Stimulated activated CD4-positive, alpha-beta T cell treated with anti-CD3 and anti-CD28 coated beads, Interleukin-12 subunit alpha, Interleukin-12 subunit beta, amount 100 ng/mL, for 24 hours (primary cell): ENCODE measurements at regions not wholly inside any gene's neighbourhood (a gene's known extent, or its start where the extent isn't known, plus 50 kb on each side); places are given as distances from the start of the nearest gene placed in this dataset.

Experiments used
- DNase-seq, 2 experiments: peaks; one replicate each; pipeline ENCODE4 v3.0.0-alpha.2; 2020; ENCODE audit warnings: low read depth in 2 of 2

DNA sequence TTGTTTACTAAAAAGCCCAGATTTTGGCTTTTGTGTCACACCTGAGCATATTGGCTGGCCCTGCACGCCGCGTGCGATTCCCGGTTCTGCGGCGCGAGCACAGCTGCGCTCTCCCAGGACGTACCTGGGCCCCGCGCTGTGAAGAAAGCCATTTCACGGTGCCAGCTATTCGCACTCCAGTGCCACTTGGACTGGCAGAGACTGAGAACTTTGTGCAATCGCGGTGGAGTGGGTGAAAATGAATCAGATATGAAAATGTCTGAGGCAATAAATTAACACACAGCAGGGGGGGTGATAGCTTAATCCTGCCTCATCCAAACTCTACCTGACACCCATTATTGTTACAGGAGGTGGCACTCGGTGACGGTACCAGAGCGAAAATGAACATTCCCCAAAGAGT, 330.1 kb upstream of the MGMT start:
- no peak for DNase-seq

DNA sequence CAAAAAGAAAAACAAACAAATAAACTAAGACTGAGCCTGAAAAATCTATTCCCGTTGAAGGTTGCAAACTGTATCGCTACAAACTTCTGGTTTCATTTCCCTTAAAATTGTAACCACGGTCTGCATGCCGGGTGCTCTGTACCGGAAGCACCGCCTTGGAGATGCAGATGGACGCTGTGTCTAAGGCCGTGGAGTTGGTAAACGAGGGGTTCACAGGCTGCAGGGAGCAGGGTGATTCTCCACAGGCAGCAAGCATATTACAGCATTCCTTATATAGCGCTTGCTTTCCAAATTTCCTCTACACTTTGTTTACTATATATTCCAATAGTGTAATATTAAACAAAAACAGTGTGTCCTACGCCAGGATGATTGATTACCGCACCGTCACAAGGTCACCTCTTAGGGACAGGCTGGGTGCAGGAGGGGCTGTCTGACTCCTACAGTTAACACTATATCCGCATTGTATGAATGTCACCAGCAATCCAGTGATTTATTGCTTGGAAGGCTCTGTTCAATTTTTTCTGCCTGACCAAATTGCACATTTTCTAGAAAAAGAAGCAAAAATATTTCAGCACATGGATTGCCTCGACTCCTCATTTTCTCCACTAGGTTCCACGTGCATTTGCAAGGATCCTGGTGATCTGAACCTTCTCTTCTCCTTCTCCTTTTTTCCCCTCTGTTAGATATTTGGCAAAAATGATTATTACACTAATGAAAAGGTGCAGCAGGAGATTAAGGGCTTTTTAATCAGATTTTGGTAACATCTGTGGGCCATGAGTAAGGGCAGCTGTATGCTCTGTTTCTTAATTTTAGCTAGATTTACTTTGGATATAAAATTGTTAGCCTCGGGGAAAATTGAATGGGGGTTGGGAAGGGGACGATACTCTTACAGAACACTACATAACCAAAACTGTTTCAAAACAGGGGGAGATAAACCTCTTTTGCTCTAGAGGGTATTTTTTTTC, 325.8 kb upstream of the MGMT start:
- no peak for DNase-seq

DNA sequence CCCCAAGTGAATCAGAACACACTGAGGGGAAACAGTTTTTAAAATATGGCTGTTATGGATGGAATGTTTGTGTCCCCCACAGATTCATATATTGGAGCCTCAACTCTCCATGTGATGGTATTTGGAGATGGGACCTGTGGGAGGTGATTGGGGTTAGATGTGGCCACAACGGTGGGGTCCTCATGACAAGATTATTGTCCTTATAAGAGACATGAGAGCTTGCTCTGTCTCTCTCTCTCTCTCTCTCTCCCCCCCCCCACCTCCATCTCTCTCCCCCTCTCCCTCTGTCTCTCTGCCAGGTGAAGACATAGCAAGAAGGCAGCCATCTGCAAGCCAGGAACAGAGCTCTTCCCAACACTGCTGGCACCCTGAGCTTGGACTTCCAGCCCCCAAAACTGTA, 315.8 kb upstream of the MGMT start:
- no peak for DNase-seq

DNA sequence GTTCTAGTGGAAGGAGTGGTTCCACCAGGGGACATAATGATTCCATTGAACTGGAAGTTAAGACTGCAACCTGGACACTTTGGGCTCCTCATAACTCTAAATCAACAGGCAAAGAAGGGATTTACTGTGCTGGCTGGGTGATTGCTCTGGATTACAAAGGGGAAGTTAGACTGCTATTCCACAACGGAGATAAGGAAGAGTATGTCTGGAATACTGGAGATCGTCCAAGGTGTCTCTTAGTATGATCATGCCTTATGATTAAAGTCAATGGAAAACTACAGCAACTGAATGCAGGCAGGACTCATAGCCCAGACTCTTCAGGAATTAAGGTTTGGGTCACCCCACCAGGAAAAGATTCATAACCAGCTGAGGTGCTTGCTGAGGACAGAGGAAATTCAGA, 310.6 kb upstream of the MGMT start:
- no peak for DNase-seq

DNA sequence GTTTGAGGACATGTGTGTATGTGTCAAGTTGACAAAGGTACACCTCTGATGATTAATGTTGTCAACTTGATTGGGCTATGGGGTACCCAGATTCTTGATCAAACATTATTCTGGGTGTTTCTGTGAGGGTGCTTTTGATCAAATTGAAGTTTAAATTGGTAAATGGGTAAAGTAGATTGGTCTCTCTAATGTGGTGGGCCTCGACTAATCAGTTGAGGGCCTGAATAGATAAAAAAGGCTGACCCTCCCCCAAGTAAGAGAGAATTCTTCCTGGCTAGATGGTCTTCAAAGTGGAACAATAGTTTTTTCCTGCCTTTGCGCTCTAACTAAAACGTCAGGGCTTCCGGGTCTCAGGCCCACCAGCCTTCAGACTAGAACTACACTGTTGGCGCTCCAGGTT, 309.9 kb upstream of the MGMT start:
- no peak for DNase-seq

DNA sequence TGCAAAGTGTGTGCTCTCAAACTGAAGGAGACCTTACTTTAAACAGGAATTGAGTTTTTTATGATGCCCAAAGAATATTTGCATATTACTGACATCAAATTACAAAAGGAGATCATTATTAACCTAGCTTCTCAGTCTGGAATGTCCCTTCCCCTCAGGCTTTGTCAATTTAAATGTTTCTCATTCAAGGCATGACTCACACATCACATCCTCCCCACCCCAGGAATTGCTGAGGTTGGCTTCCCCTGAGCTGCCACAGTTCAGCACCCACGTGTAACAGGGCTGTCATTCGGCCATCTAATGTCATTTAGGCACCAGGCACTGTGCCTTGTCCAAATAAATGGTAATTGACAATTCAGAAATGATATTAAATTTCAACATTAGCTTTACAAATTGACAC, 305.9 kb upstream of the MGMT start:
- DNase-seq: no peak

DNA sequence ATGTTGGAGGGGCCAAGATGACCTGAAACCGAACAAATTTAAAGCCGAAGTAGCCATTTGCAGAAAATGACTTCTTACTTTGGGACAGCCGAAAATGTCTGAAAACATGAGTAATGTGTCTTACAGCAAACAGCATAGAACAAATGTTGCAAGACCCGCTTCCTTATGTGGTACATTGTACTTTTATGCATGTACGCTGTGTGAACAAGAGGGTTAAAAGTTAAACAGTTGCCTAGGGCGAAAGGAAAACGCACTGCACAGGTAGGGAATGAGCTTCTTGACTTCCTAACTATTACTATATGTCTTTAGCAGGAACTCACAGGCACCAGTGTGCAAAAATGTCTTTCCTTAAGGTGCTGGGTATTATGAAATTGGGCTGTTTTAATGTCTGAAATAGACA, 303.5 kb upstream of the MGMT start:
- DNase-seq: no peak

DNA sequence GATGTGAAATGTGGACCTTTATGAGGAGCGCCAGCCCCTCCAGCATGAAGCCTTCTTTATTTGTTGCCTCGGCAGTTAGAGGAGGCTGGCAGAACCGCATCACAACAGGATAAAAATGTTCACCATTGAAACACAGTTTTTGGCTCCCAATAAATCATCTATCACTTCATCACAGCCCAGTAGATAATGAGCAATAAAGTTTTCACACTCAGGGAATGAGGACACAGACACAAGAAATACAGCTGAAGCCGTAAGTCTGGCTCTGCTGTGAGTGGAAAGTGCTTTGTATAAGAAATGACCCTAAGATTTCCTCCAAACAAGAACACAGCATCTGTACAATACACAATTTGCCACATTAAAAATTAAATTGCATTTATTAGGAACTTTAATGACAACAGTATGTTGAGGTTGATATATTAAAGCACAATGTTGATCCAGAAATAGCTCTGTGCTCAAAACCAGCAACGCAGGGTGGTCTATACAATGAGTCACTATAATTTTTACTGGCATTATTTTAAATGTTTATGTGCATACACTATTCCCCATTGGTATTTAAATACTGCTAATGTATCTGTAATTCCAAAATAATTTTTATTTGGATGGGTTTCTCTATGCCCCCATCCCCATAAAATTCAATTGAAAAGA, 301.8 kb upstream of the MGMT start:
- DNase-seq: no peak

DNA sequence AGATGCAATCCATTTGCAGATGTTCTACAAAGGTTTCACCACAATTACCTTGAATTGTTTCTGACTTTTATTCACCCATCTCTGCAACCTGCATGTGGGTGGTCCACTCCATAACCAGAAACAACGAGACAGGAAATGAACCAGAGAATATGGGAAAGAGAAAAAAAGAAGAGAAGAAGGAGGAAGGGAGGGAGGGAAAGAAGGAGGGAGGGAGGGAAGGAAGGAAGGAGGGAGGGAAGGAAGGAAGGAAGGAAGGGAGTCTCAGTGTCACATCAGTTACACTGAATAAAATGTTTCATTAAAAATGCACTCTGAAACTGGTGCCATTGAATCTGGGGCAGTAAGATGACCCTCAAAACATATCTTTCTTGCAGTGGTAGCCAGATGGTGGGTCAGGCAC, 301.3 kb upstream of the MGMT start:
- no peak for DNase-seq

DNA sequence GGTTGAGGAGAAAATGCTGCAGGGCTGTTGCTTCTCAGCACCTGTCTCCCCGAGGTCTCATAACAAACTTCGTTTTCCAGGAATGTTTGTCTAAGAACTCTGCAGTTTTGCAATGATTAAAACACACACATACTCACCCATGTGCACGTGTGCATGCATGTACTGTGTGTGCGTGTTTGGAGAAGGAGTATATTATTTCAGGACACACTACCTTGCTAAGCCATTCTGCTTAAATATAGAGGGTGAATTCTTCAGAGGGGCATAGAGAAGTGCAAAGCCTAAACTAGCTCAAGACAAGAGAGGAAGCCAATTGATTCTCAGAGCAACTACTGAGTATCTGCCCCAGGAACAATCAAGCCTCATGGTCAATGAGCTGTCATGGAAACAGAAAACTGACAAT, 298.4 kb upstream of the MGMT start:
- DNase-seq: no peak

DNA sequence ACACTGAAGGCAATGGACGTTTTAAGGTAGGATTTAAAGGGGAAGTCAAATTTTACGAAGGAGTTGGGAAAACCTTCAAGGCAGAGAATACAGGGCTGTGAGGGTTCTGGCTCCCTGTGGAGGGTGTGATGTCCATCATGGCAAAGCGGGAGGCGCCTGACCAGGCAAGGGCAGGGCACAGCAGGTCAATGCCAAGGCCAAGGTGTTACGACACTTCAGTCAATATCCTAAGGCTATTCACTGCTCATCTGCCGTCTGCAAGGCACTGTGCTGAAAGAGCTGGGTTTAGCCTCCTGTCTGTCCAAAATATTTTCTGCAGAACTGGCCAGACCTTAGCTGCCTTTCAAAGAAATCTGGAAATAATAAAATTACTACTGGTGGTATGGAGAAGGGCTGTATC, 297.9 kb upstream of the MGMT start:
- DNase-seq: no peak

DNA sequence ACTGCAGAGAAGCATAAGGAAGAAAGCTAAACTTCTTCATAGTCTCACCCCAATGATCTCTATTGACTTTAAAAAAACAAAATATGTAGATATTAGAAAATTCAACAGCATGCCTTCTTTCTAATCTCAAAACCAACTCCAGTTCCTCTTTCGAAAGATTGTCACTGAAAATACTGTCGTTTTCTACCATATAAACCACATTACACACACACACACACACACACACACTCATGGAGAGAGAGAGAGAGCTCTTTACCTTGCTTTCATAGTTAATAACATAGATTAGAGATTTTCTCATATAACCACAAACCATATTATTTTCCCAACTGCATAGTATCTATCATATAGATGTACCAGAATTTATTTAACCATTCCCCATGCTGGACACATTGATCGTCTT, 296.2 kb upstream of the MGMT start:
- no peak for DNase-seq

DNA sequence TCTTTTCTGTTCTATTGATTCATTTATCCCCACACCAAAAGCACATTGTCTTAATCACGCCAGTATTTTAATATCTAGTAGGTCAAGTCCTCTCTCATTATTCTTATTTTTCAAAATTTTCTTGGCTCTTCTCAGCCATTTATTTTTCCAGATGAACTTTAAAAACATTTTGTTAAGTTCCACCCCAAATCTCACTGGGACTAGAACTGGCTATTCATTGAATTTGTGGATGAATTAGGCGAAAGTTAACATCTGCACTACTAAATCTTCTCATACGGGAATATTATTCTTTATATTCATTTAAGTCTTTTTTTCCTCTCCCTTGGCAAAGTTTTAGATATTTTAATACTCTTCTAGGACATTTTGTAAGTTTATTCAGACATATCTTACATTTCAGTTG, 295.2 kb upstream of the MGMT start:
- DNase-seq: no peak

DNA sequence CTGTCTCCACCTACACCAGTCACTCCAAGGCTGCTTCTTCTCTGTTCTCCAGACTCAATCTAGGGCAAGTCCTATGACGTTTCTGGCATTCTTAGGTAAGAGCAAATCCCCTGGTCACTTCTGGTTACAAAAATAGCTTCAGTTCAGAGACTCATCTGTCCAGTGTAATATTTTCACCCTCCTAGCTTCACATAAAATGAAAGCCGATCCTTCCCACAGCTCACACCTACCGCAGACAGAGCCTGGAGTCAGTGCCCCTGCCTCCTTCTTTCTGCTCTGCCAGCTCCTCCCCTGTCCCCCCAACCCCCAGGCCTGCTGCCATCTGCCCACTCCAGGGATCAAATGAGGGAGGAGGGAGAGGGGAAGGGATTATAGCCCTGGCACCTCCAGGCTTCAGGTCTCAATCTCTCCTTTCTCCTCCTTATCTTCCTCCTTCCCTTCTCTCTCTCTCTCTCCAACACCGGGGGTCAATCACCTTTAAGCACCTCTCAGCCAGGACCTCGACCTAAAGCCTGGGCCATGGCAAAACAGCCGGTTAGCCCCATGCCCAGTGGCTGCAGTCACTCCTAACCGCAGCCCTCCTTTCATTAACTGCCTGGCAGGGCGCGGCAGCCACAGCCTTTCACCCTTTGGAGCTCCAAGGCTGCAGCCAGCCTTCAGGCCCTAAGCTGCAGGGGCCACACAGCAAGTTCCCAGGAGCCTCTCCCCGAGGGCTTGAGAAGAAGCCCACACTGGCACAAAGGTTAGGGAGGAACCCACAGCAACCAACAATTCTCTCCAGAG, 292.6 kb upstream of the MGMT start:
- DNase-seq: no peak

DNA sequence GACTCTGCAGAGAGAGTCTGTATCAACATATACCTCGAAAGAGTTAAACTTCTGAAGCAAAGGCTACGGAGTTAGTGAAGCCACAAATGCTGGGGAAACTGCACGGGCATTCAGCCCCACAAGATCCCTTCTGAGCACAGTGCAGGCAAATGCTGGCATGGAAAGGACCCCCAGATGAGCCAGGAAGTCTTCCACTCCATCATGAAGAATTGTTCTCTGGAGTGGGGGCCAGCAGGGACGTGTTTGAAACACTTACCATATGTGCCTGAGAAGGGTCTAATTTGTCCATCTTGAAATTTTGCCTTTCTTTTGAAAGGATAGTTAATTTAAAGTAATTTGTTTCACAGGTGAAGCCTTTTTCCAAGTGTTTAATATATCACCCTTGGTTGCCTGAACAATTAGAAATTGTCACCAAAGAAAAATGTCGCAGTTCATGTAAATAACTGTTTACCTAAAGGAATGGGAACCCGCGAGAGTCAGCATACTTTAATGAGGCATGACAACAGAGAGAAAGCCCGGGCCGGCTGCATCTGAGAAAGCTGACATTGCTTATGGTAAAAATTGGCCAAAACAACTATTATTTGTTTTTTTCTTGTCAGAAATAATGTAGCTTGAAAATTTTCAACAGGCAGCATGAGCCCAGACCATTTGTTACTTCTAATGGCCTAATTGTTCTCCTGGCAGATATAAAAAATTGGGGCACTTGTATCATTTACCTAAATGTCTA, 287.6 kb upstream of the MGMT start:
- DNase-seq: no peak

DNA sequence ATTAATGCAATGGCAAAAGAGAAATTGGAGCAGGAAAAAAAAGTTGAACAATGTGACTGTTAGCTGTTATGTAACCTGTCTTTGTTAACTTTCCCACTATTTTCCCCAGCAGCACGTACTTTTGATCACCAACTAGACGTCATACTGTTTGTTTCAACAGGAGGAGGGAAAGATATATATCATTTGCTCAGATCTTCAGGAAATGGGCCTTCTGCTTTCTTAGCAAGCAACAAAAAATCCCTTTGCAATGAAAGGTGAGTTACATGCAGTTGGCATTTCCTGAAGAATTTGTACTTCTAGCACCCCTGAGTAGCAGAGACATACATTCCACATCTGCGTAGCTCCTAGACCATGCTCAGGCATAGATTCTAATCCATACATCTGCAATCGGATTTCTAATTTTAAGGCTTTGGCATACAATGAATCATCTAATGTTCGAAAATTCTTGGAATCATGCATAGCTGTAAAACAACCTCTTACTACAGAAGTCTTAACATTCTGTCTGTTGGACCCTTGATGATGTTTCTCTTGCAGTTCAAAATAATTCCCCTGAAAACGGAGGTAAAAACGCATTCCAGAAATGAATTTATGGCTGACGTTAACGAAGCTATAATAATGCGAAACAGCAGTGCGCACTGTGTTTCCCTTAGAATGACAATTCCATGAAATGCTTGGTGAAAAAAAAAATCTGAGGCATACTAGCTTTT, 286.9 kb upstream of the MGMT start:
- no peak for DNase-seq

DNA sequence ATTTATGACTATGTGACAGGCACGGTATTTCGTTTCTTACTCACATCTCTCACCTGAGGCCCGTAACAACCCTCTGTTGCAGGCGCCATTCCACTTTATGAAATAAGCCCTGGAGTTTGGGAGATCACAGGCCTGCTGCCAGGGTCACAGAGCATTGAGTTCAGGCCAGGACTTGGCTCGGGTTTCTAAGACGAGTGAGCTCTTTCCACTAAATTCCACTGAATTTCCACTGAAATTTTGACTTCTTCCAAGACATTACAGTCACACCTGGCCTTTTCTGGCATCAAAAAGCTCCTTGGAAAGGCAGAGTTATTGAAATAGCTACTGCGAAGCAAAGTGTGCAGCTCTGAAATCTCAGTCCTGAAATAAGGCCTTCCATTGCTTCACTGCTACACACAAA, 282.8 kb upstream of the MGMT start:
- no peak for DNase-seq

DNA sequence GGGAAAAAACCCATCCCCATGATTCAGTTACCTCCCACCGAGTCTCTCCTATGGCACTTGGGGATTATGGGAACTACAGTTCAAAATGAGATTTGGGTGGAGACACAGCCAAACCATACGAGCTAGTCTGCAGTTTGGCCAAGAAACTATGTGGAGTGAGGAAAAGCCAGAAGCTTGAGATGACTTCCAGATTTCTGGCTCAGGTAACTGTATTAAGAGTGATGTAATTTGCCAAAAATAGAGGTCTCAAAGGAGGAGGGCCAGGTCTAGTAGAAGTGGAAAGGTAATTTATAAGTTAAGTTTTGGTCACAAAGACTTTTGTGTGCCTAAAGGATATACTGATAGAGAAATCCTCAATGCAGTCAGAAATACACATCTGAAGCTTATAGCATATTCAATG, 279.7 kb upstream of the MGMT start:
- DNase-seq: no peak

DNA sequence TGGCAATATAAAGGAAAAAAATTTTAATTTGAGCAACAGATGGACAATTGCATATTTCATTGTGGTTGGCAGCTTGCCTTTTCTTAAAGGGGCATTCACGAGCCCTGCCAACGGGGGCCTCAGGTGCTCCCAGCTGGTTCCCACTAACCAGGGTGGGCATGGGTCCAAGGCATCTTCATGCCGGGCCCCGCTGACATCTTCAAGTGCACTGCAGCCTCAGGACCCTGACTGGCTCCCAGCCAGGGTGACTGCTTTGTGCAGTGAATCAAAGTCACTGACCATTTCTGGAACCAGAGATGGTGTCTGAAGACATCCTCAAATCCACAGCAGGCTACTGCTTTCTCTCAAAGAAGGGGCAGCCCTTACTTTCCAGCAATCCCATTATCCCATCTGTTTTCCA, 275.2 kb upstream of the MGMT start:
- no peak for DNase-seq

DNA sequence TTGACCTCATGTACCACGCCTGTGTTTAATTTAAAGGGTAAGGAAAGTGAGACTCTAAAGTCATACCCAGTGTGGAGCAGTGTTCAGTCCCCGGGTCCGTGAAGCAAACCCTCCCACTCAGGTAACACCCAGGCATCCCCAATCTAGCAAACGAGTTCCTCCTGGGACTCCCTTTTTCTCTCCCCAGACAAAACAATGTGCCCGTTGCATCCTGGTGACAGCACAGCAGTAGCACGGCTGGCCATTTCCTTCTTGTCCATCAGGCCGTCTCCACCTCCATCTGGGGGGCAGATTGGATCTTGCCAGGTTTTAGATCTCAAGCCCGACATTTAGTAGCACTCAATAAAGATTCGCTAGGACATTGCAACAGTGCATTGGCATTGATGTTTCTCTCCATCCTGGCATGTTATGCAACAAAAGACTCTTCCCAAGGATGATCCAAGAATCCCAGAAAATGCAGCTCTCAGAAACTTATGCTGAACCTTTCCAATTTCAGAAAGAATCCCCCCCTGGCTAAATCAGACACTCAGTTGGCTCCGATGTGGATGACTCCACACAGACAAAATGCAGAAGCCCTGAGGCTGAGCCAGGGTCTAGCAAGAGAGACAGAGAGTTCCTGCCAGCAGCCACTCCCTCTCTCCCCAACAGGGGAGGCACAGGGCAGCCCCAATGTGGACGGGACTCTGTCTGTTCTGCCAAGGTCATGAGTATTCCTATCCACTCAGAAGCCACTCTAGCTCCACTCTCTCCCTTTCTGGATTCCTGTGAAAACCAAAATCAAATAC, 274.5 kb upstream of the MGMT start:
- DNase-seq: no peak

DNA sequence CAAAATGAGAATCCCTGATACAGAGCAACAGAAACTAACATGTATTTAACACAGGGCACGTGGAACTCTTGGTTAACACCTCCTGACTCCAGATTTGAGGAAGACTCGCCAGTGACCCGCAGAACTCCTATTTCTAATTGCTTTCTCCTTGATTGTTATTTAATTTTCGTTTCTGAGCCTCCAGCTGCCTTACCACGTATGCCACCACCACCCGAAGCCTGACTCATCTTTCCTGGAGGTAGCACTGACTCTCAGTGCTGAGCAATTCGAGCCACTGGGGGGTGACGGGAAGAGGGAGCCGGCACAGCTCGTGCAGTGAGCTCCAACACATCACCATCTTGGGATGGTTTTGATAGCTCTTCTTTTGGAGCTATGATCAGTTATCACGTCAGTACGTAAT, 273.9 kb upstream of the MGMT start:
- peak in 1 of 2 experiments; percentile 7 for DNase-seq
